Vagina (tissue), 2 donors: ENCODE measurements at regions not wholly inside any gene's neighbourhood (a gene's known extent, or its start where the extent isn't known, plus 50 kb on each side); places are given as distances from the start of the nearest gene placed in this dataset.

ENCODE experiments used
- DNase-seq, 2 donors: peaks; one replicate each; pipeline ENCODE4 v3.0.0-alpha.2; 2017; ENCODE audit errors: extremely low spot score in 2 of 2
- H3K27ac ChIP-seq: fragments of 200-600 bp; sonication (generic); one replicate; pipeline ENCODE4 v1.5.1; 2019
- H3K27me3 ChIP-seq: fragments of 200-600 bp; sonication (generic); one replicate; pipeline ENCODE4 v1.5.1; 2019
- H3K36me3 ChIP-seq, 2 donors: fragments of 200-600 bp; sonication (generic); one replicate each; pipeline ENCODE4 v1.5.1; 2017 to 2019
- H3K4me1 ChIP-seq: fragments of 200-600 bp; sonication (generic); one replicate; pipeline ENCODE4 v1.5.1; 2019
- H3K4me3 ChIP-seq, 2 donors: fragments of 200-600 bp; sonication (generic); 1 replicate in 1 of 2; 2 replicates in 1 of 2; pipeline ENCODE4 v1.5.1; 2016 to 2019
- H3K9me3 ChIP-seq: fragments of 200-600 bp; sonication (generic); one replicate; pipeline ENCODE4 v1.5.1; 2019
- CTCF ChIP-seq, 3 experiments: fragments of 450-650 bp in 2 of 3; fragments of 200-600 bp in 1 of 3; sonication (generic) in 1 of 3; IDR thresholded peaks; one replicate each; pipeline ENCODE4 v1.5.1; 2017 to 2019; ENCODE audit warnings: antibody characterized with exemption in 3 of 3, mild to moderate bottlenecking in 2 of 3, moderate library complexity in 2 of 3
- POLR2A ChIP-seq, 2 donors: fragments of 450-650 bp; IDR thresholded peaks; one replicate each; pipeline ENCODE4 v1.6.1; 2017; ENCODE audit warnings: antibody characterized with exemption in 2 of 2, mild to moderate bottlenecking in 2 of 2, moderate library complexity in 2 of 2
- POLR2AphosphoS5 ChIP-seq, 2 donors: sonication (generic); formaldehyde crosslinking; IDR thresholded peaks; one replicate each; pipeline ENCODE4 v1.9.0; 2017; ENCODE audit warnings: antibody characterized with exemption in 2 of 2, mild to moderate bottlenecking in 2 of 2, low read depth in 1 of 2; ENCODE audit not compliant: insufficient read depth in 1 of 2
- intact Hi-C: fragments of 100-400 bp; cut with DNase I; formaldehyde crosslinking; loops from one replicate; pipeline ENCODE4 v1.15.1; 2023

- Histone ChIP-seq H3K4me3 (no peak overlapping the region), H3K9me3 (no peaks in the 10 kb centered on the region), H3K27me3 (no peaks in the 10 kb centered on the region), H3K36me3 (no peaks in the 10 kb centered on the region), H3K4me1 (no peaks in the 10 kb centered on the region), H3K27ac (no peak overlapping the region)
- TF ChIP-seq CTCF (IDR thresholded peaks at IDR 0.05), result no peak
- TF ChIP-seq POLR2AphosphoS5 (IDR thresholded peaks at IDR 0.05; ENCODE audit: insufficient read depth in 1 of 2, low read depth in 1 of 2), result no peak
- no peak for TF ChIP-seq POLR2A (IDR thresholded peaks at IDR 0.05)
- intact Hi-C loops, result no loop called here
- no peak for DNase-seq
Measured at GRCh38 chr3:80445053-80445452, 677.3 kb upstream of the ROBO1 start.

GRCh38 chr3:80439490-80439889 is 671.7 kb upstream of the ROBO1 start:
- Histone ChIP-seq H3K27ac (no peak overlapping the region), H3K36me3 (no peaks in the 10 kb centered on the region), H3K4me3 (no peak overlapping the region), H3K9me3 (no peaks in the 10 kb centered on the region), H3K4me1 (no peaks in the 10 kb centered on the region), H3K27me3 (no peaks in the 10 kb centered on the region)
- TF ChIP-seq POLR2A (IDR thresholded peaks at IDR 0.05), result no peak
- TF ChIP-seq POLR2AphosphoS5 (IDR thresholded peaks at IDR 0.05; ENCODE audit: insufficient read depth in 1 of 2, low read depth in 1 of 2), result no peak
- no peak for TF ChIP-seq CTCF (IDR thresholded peaks at IDR 0.05)
- intact Hi-C loops, result no loop called here
- DNase-seq, result no peak

GRCh38 chr3:80434366-80434765 is 666.6 kb upstream of the ROBO1 start:
- TF ChIP-seq POLR2AphosphoS5 (IDR thresholded peaks at IDR 0.05; ENCODE audit: insufficient read depth in 1 of 2, low read depth in 1 of 2) (no peak), POLR2A (IDR thresholded peaks at IDR 0.05) (no peak), CTCF (IDR thresholded peaks at IDR 0.05) (no peak)
- no peak for DNase-seq
- intact Hi-C loops, result no loop called here
- Histone ChIP-seq H3K9me3 (no peaks in the 10 kb centered on the region), H3K36me3 (no peaks in the 10 kb centered on the region), H3K27me3 (no peaks in the 10 kb centered on the region), H3K27ac (no peak overlapping the region), H3K4me1 (no peaks in the 10 kb centered on the region), H3K4me3 (no peak overlapping the region)

GRCh38 chr3:80424951-80425350 is 657.2 kb upstream of the ROBO1 start:
- no peak for TF ChIP-seq CTCF (IDR thresholded peaks at IDR 0.05)
- TF ChIP-seq POLR2A (IDR thresholded peaks at IDR 0.05), result no peak
- TF ChIP-seq POLR2AphosphoS5 (IDR thresholded peaks at IDR 0.05; ENCODE audit: insufficient read depth in 1 of 2, low read depth in 1 of 2), result no peak
- intact Hi-C loops, result no loop called here

GRCh38 chr3:80408030-80408721 is 640.4 kb upstream of the ROBO1 start:
- intact Hi-C loops, result no loop called here
- no peak for TF ChIP-seq POLR2AphosphoS5 (IDR thresholded peaks at IDR 0.05; ENCODE audit: insufficient read depth in 1 of 2, low read depth in 1 of 2)
- no peak for TF ChIP-seq CTCF (IDR thresholded peaks at IDR 0.05)
- no peak for TF ChIP-seq POLR2A (IDR thresholded peaks at IDR 0.05)

More at GRCh38 chr3:80424951-80425350, 657.2 kb upstream of the ROBO1 start:
- DNase-seq, result no peak
- Histone ChIP-seq H3K9me3 (no peaks in the 10 kb centered on the region), H3K4me1 (no peaks in the 10 kb centered on the region), H3K4me3 (no peak overlapping the region), H3K27ac (no peak overlapping the region), H3K27me3 (no peaks in the 10 kb centered on the region), H3K36me3 (no peaks in the 10 kb centered on the region)

More at GRCh38 chr3:80408030-80408721, 640.4 kb upstream of the ROBO1 start:
- H3K27ac ChIP-seq, result no peak overlapping the region
- no peak for DNase-seq
- H3K4me3 ChIP-seq, result no peak overlapping the region
- no peaks in the 10 kb centered on the region for H3K27me3 ChIP-seq
- no peaks in the 10 kb centered on the region for H3K36me3 ChIP-seq
- no peaks in the 10 kb centered on the region for H3K4me1 ChIP-seq
- H3K9me3 ChIP-seq, result no peaks in the 10 kb centered on the region
